ENCODE measurements at regions not wholly inside any gene's neighbourhood (a gene's known extent, or its start where the extent isn't known, plus 50 kb on each side); places are given as distances from the start of the nearest gene placed in this dataset.

DNA sequence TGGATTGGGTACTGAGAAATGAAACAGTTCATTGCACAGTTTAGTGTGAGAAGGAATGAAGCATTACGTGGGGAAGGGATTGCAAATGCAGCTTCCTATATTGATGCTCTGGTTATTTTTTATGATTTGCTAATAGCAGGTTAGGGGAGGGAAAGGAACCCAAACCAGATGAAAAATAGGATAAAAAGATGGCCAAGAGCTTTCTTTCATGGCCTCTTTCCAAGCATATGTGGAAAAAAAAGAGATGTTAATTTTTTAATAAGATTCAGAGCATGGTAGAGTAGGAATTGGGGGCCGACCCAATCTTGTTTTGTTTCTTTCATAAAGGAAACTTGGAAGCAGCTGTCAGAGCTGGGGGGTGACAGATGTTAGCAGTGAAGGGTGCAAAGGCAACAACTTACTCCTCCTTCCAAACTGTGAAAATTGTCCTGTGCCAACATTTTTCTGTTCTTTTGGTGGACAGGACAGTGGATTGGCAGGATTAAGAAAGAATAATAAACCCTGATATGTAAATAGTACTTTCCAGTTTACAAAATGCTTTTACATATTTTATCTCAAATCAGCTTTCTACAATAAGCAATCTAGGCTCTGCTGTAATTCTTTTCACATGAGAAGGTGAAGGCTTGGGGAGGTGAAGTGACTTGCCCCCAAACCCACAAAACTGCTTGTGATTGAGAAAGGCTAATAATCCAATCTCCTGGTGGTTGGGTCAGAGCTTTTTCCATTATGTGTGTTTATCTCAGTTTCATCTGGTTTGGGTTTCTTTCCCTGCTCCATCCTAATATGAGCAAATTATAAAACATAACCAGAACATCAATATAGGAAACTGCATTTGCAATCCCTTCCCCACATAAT lies 270.1 kb downstream of the ETAA1 start:
- TF ChIP-seq, protein P1, sequence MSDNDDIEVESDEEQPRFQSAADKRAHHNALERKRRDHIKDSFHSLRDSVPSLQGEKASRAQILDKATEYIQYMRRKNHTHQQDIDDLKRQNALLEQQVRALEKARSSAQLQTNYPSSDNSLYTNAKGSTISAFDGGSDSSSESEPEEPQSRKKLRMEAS (CRISPR knock-in tag; IDR thresholded peaks at IDR 0.05): no peak
- TF ChIP-seq, protein P2, sequence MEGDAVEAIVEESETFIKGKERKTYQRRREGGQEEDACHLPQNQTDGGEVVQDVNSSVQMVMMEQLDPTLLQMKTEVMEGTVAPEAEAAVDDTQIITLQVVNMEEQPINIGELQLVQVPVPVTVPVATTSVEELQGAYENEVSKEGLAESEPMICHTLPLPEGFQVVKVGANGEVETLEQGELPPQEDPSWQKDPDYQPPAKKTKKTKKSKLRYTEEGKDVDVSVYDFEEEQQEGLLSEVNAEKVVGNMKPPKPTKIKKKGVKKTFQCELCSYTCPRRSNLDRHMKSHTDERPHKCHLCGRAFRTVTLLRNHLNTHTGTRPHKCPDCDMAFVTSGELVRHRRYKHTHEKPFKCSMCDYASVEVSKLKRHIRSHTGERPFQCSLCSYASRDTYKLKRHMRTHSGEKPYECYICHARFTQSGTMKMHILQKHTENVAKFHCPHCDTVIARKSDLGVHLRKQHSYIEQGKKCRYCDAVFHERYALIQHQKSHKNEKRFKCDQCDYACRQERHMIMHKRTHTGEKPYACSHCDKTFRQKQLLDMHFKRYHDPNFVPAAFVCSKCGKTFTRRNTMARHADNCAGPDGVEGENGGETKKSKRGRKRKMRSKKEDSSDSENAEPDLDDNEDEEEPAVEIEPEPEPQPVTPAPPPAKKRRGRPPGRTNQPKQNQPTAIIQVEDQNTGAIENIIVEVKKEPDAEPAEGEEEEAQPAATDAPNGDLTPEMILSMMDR (IDR thresholded peaks at IDR 0.05): no peak
- TF ChIP-seq, protein P3, sequence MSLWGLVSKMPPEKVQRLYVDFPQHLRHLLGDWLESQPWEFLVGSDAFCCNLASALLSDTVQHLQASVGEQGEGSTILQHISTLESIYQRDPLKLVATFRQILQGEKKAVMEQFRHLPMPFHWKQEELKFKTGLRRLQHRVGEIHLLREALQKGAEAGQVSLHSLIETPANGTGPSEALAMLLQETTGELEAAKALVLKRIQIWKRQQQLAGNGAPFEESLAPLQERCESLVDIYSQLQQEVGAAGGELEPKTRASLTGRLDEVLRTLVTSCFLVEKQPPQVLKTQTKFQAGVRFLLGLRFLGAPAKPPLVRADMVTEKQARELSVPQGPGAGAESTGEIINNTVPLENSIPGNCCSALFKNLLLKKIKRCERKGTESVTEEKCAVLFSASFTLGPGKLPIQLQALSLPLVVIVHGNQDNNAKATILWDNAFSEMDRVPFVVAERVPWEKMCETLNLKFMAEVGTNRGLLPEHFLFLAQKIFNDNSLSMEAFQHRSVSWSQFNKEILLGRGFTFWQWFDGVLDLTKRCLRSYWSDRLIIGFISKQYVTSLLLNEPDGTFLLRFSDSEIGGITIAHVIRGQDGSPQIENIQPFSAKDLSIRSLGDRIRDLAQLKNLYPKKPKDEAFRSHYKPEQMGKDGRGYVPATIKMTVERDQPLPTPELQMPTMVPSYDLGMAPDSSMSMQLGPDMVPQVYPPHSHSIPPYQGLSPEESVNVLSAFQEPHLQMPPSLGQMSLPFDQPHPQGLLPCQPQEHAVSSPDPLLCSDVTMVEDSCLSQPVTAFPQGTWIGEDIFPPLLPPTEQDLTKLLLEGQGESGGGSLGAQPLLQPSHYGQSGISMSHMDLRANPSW (CRISPR knock-in tag; conservative IDR thresholded peaks at IDR 0.05; ENCODE audit: low read depth): no peak
- TF ChIP-seq TP53 (CRISPR knock-in tag; IDR thresholded peaks at IDR 0.05): no peak
- TF ChIP-seq, protein P4, sequence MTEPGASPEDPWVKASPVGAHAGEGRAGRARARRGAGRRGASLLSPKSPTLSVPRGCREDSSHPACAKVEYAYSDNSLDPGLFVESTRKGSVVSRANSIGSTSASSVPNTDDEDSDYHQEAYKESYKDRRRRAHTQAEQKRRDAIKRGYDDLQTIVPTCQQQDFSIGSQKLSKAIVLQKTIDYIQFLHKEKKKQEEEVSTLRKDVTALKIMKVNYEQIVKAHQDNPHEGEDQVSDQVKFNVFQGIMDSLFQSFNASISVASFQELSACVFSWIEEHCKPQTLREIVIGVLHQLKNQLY (CRISPR knock-in tag; IDR thresholded peaks at IDR 0.05): no peak
- TF ChIP-seq, protein P5, sequence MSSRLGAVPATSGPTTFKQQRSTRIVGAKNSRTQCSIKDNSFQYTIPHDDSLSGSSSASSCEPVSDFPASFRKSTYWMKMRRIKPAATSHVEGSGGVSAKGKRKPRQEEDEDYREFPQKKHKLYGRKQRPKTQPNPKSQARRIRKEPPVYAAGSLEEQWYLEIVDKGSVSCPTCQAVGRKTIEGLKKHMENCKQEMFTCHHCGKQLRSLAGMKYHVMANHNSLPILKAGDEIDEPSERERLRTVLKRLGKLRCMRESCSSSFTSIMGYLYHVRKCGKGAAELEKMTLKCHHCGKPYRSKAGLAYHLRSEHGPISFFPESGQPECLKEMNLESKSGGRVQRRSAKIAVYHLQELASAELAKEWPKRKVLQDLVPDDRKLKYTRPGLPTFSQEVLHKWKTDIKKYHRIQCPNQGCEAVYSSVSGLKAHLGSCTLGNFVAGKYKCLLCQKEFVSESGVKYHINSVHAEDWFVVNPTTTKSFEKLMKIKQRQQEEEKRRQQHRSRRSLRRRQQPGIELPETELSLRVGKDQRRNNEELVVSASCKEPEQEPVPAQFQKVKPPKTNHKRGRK (CRISPR knock-in tag; IDR thresholded peaks at IDR 0.05; ENCODE audit: borderline replicate concordance): no peak
- TF ChIP-seq, protein P6, sequence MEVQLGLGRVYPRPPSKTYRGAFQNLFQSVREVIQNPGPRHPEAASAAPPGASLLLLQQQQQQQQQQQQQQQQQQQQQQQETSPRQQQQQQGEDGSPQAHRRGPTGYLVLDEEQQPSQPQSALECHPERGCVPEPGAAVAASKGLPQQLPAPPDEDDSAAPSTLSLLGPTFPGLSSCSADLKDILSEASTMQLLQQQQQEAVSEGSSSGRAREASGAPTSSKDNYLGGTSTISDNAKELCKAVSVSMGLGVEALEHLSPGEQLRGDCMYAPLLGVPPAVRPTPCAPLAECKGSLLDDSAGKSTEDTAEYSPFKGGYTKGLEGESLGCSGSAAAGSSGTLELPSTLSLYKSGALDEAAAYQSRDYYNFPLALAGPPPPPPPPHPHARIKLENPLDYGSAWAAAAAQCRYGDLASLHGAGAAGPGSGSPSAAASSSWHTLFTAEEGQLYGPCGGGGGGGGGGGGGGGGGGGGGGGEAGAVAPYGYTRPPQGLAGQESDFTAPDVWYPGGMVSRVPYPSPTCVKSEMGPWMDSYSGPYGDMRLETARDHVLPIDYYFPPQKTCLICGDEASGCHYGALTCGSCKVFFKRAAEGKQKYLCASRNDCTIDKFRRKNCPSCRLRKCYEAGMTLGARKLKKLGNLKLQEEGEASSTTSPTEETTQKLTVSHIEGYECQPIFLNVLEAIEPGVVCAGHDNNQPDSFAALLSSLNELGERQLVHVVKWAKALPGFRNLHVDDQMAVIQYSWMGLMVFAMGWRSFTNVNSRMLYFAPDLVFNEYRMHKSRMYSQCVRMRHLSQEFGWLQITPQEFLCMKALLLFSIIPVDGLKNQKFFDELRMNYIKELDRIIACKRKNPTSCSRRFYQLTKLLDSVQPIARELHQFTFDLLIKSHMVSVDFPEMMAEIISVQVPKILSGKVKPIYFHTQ (CRISPR knock-in tag; IDR thresholded peaks at IDR 0.05): no peak
- no peak for TF ChIP-seq JUN (CRISPR knock-in tag; IDR thresholded peaks at IDR 0.05)
- TF ChIP-seq, protein P7, sequence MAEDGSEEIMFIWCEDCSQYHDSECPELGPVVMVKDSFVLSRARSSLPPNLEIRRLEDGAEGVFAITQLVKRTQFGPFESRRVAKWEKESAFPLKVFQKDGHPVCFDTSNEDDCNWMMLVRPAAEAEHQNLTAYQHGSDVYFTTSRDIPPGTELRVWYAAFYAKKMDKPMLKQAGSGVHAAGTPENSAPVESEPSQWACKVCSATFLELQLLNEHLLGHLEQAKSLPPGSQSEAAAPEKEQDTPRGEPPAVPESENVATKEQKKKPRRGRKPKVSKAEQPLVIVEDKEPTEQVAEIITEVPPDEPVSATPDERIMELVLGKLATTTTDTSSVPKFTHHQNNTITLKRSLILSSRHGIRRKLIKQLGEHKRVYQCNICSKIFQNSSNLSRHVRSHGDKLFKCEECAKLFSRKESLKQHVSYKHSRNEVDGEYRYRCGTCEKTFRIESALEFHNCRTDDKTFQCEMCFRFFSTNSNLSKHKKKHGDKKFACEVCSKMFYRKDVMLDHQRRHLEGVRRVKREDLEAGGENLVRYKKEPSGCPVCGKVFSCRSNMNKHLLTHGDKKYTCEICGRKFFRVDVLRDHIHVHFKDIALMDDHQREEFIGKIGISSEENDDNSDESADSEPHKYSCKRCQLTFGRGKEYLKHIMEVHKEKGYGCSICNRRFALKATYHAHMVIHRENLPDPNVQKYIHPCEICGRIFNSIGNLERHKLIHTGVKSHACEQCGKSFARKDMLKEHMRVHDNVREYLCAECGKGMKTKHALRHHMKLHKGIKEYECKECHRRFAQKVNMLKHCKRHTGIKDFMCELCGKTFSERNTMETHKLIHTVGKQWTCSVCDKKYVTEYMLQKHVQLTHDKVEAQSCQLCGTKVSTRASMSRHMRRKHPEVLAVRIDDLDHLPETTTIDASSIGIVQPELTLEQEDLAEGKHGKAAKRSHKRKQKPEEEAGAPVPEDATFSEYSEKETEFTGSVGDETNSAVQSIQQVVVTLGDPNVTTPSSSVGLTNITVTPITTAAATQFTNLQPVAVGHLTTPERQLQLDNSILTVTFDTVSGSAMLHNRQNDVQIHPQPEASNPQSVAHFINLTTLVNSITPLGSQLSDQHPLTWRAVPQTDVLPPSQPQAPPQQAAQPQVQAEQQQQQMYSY (CRISPR knock-in tag; IDR thresholded peaks at IDR 0.05): no peak
- TF ChIP-seq, protein P8, sequence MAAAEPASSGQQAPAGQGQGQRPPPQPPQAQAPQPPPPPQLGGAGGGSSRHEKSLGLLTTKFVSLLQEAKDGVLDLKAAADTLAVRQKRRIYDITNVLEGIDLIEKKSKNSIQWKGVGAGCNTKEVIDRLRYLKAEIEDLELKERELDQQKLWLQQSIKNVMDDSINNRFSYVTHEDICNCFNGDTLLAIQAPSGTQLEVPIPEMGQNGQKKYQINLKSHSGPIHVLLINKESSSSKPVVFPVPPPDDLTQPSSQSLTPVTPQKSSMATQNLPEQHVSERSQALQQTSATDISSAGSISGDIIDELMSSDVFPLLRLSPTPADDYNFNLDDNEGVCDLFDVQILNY (CRISPR knock-in tag; IDR thresholded peaks at IDR 0.05): no peak
